Upper lobe of left lung (tissue), 6 donors: ENCODE measurements at regions not wholly inside any gene's neighbourhood (a gene's known extent, or its start where the extent isn't known, plus 50 kb on each side); places are given as distances from the start of the nearest gene placed in this dataset.

ENCODE experiments used
- ATAC-seq, 2 donors: fragments of 200-7000 bp; cut with Tn5 transposase; one replicate each; pipeline ENCODE4 v1.9.1; 2022; ENCODE audit warnings: mild to moderate bottlenecking in 2 of 2, moderate library complexity in 2 of 2; ENCODE audit not compliant: low FRiP score in 2 of 2
- DNase-seq, 2 donors: peaks; one replicate each; pipeline ENCODE4 v3.0.0-alpha.2; 2019 to 2020
- H3K27ac ChIP-seq, 4 donors: fragments of 200-600 bp; sonication (generic); one replicate each; pipeline ENCODE4 v1.5.1; 2016 to 2019
- H3K27me3 ChIP-seq, 4 donors: fragments of 200-600 bp; sonication (generic); one replicate each; pipeline ENCODE4 v1.5.1; 2017 to 2019
- H3K36me3 ChIP-seq, 4 donors: fragments of 200-600 bp; sonication (generic); one replicate each; pipeline ENCODE4 v1.5.1; 2016 to 2019
- H3K4me1 ChIP-seq, 4 donors: fragments of 200-600 bp; sonication (generic); one replicate each; pipeline ENCODE4 v1.5.1; 2018 to 2019
- H3K4me3 ChIP-seq, 4 donors: fragments of 200-600 bp; sonication (generic); one replicate each; pipeline ENCODE4 v1.5.1; 2017 to 2019; ENCODE audit warnings: mild to moderate bottlenecking in 2 of 4, moderate library complexity in 1 of 4
- H3K9me3 ChIP-seq, 4 donors: fragments of 200-600 bp; sonication (generic); one replicate each; pipeline ENCODE4 v1.5.1; 2018 to 2019
- EP300 ChIP-seq, 4 donors: sonication (generic); formaldehyde crosslinking; IDR thresholded peaks; one replicate each; pipeline ENCODE4 v1.5.1; 2017; ENCODE audit warnings: antibody characterized with exemption in 4 of 4, control low read depth in 2 of 4
- POLR2A ChIP-seq, 4 donors: fragments of 450-650 bp; IDR thresholded peaks; one replicate each; pipeline ENCODE4 v1.5.1; 2016 to 2017; ENCODE audit warnings: antibody characterized with exemption in 4 of 4, mild to moderate bottlenecking in 2 of 4
- POLR2AphosphoS5 ChIP-seq, 2 donors: sonication (generic); formaldehyde crosslinking; IDR thresholded peaks; one replicate each; pipeline ENCODE4 v1.5.1; 2017; ENCODE audit warnings: antibody characterized with exemption in 2 of 2
- WGBS, 2 donors: methylation state at CpG; one replicate each; pipeline ENCODE4 v1.1.5; 2017 to 2018; 5-methylcytosine and 5-hydroxymethylcytosine counted together
- TF ChIP-seq, protein P1 (sequence below), 6 experiments: fragments of 450-650 bp in 4 of 6; fragments of 200-600 bp in 2 of 6; sonication (generic) in 2 of 6; IDR thresholded peaks; one replicate each; pipeline ENCODE4 v1.5.1; 2016 to 2019; ENCODE audit warnings: antibody characterized with exemption in 6 of 6
- donor health status: DM: no; HTN: no; CAD: no; lungs with moderate emphysema.
- donor health status: DM: no; HTN: yes; CAD: no; lungs with severe emphysema.

DNA sequence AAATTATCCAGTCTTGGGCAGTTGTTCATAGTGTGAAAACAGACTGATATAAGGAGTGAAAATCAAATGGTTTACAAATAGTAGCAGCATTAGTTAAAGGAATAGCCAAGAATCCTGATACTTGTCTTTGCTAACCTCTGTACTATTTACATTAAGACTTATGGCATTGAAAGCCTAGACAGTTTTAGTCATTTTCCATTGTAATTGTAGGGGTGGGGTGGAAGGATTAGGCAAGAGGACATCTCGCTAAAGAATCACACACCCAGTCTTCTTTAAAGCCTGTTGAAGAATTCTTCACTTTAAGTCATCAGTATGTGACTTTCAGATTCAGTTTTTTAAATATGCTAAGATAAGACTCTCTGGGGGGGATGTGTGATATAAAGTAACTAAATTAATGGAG is 207.5 kb upstream of the PHACTR1 start:
- TF ChIP-seq POLR2A (IDR thresholded peaks at IDR 0.05) = no peak
- TF ChIP-seq, protein P1, sequence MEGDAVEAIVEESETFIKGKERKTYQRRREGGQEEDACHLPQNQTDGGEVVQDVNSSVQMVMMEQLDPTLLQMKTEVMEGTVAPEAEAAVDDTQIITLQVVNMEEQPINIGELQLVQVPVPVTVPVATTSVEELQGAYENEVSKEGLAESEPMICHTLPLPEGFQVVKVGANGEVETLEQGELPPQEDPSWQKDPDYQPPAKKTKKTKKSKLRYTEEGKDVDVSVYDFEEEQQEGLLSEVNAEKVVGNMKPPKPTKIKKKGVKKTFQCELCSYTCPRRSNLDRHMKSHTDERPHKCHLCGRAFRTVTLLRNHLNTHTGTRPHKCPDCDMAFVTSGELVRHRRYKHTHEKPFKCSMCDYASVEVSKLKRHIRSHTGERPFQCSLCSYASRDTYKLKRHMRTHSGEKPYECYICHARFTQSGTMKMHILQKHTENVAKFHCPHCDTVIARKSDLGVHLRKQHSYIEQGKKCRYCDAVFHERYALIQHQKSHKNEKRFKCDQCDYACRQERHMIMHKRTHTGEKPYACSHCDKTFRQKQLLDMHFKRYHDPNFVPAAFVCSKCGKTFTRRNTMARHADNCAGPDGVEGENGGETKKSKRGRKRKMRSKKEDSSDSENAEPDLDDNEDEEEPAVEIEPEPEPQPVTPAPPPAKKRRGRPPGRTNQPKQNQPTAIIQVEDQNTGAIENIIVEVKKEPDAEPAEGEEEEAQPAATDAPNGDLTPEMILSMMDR (IDR thresholded peaks at IDR 0.05) = no peak
- TF ChIP-seq EP300 (IDR thresholded peaks at IDR 0.05) = no peak
- TF ChIP-seq POLR2AphosphoS5 (IDR thresholded peaks at IDR 0.05) = no peak
- H3K27me3 ChIP-seq = no peaks in the 10 kb centered on the region
- H3K4me1 ChIP-seq = no peaks in the 10 kb centered on the region
- no peak overlapping the region for H3K27ac ChIP-seq
- no peak overlapping the region for H3K4me3 ChIP-seq
- ATAC-seq = no peak
- 74 to 90% methylated on average over 1 of the region's 1 CpG for WGBS, 2 donors
- no peaks in the 10 kb centered on the region for H3K36me3 ChIP-seq
- no peak for DNase-seq
- no peaks in the 10 kb centered on the region for H3K9me3 ChIP-seq

DNA sequence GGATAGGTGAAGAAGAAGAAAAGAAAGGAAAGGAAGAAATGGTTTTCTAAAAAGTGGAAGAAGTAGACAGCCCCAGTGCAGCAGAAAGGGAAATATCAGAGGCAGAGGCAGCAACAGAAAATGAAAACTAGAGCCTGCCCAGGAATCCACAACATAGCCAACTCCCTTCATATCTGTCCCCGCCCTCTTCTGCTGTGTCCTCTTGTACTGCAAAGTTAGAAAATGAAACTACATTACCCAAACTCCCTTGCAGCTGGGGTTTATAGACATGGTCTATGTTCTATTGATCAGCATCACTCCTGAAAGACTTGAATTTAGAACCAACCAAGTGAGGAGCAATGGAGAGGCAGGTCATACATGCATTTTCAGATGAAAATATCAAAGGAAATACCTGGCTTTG is 200.5 kb upstream of the PHACTR1 start:
- Histone ChIP-seq H3K27me3 (no peaks in the 10 kb centered on the region), H3K9me3 (no peaks in the 10 kb centered on the region), H3K4me1 (peaks cover 0 to 7% (median 2%) of the 10 kb centered on the region in 4 donors), H3K36me3 (no peaks in the 10 kb centered on the region), H3K27ac (no peak overlapping the region), H3K4me3 (peak overlapping the region in 2 of 4 donors; percentile 16 to 23)
- TF ChIP-seq, protein P1 (IDR thresholded peaks at IDR 0.05) = no peak
- no peak for TF ChIP-seq POLR2A (IDR thresholded peaks at IDR 0.05)
- TF ChIP-seq EP300 (IDR thresholded peaks at IDR 0.05) = no peak
- no peak for TF ChIP-seq POLR2AphosphoS5 (IDR thresholded peaks at IDR 0.05)
- no peak for DNase-seq
- 42 to 53% methylated on average over 1 of the region's 1 CpG for WGBS, 2 donors
- ATAC-seq = peak in 1 of 2 donors; percentile 42

DNA sequence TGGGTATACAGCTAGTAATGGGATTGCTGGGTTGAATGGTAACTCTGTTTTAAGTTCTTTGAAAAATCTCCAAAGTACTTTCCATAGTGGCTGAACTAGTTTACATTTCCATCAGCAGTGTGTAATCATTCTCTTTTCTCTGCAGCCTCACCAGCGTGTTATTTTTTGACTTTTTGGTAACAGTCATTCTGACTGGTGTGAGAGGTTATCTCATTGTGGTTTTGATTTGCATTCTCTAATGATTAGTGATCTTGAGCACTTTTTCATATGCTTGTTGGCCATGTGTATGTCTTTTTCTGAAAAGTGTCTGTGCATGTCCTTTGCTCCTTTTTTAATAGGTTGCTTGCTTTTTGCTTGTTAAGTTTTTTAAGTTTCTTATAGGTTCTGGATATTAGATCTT is 194.2 kb upstream of the PHACTR1 start:
- TF ChIP-seq EP300 (IDR thresholded peaks at IDR 0.05) (no peak), POLR2A (IDR thresholded peaks at IDR 0.05) (no peak), POLR2AphosphoS5 (IDR thresholded peaks at IDR 0.05) (no peak)
- TF ChIP-seq, protein P1 (IDR thresholded peaks at IDR 0.05) = no peak
- Histone ChIP-seq H3K36me3 (no peaks in the 10 kb centered on the region), H3K27ac (no peak overlapping the region), H3K9me3 (no peaks in the 10 kb centered on the region), H3K27me3 (no peaks in the 10 kb centered on the region), H3K4me3 (no peak overlapping the region), H3K4me1 (no peaks in the 10 kb centered on the region)
- WGBS, 2 donors = 82 to 86% methylated on average over 1 of the region's 1 CpG
- DNase-seq (no peak), ATAC-seq (no peak)

DNA sequence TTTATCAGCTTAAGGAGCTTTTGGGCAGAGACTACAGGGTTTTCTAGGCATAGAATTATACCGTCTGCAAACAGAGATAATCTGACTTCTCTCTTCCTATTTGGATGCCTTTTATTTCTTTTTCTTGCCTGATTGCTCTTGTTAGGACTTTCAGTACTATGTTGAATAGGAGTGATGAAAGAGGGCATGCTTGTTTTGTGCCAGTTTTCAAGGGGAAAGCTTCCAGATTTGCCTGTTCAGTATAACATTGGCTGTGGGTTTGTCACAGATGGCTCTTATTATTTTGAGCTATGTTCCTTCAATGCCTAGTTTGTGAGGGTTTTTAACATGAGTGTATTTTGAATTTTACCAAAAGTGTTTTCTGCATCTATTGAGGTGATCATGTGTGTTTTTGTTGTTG is 192.8 kb upstream of the PHACTR1 start:
- 89 to 97% methylated on average over 1 of the region's 1 CpG for WGBS, 2 donors
- ATAC-seq = no peak
- no peaks in the 10 kb centered on the region for H3K27me3 ChIP-seq

DNA sequence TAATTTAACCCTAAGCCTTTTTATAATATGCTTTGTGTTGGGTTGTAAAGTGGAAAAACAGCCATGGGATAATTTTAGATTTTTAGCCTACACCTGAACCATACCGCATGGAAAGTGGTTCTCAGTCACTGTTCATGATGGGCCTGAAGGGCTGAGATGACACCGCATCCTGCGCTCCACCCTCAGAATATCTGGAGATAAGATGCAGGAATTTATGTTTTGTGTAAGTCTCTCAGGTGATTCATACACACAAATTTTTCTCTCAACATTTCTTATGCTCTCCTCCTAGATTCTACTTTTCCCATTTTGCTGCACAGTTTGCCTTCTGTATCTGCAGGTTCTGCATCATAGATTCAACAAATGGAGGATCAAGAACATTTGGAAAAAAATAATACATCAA is 191.3 kb upstream of the PHACTR1 start:
- H3K27ac ChIP-seq = no peak overlapping the region
- no peak overlapping the region for H3K4me3 ChIP-seq
- ATAC-seq (no peak), DNase-seq (no peak)
- H3K9me3 ChIP-seq = no peaks in the 10 kb centered on the region
- TF ChIP-seq POLR2A (IDR thresholded peaks at IDR 0.05) = no peak
- no peak for TF ChIP-seq POLR2AphosphoS5 (IDR thresholded peaks at IDR 0.05)
- no peak for TF ChIP-seq EP300 (IDR thresholded peaks at IDR 0.05)
- TF ChIP-seq, protein P1 (IDR thresholded peaks at IDR 0.05) = no peak
- peaks cover 0 to 6% (median 0%) of the 10 kb centered on the region in 4 donors for H3K4me1 ChIP-seq
- WGBS, 2 donors = 75 to 82% methylated on average over 3 of the region's 3 CpGs
- H3K27me3 ChIP-seq = no peaks in the 10 kb centered on the region
- no peaks in the 10 kb centered on the region for H3K36me3 ChIP-seq

More for the DNA sequence above, 192.8 kb upstream of the PHACTR1 start:
- no peaks in the 10 kb centered on the region for H3K36me3 ChIP-seq
- no peak overlapping the region for H3K4me3 ChIP-seq
- no peak for DNase-seq
- TF ChIP-seq, protein P1 (IDR thresholded peaks at IDR 0.05) = no peak
- no peak for TF ChIP-seq EP300 (IDR thresholded peaks at IDR 0.05)
- no peak for TF ChIP-seq POLR2AphosphoS5 (IDR thresholded peaks at IDR 0.05)
- TF ChIP-seq POLR2A (IDR thresholded peaks at IDR 0.05) = no peak
- H3K27ac ChIP-seq = no peak overlapping the region
- no peaks in the 10 kb centered on the region for H3K9me3 ChIP-seq
- H3K4me1 ChIP-seq = peaks cover 0 to 5% (median 0%) of the 10 kb centered on the region in 4 donors
